ENCODE measurements at regions not wholly inside any gene's neighbourhood (a gene's known extent, or its start where the extent isn't known, plus 50 kb on each side); places are given as distances from the start of the nearest gene placed in this dataset.

GRCh38 chr16:82497139-82497538 lies 129.6 kb upstream of the CDH13 start:
- no peak for DNase-seq (ENCODE audit: low spot score)

- DNase-seq (ENCODE audit: low spot score) = no peak
These were observed 138.3 kb upstream of the CDH13 start for GRCh38 chr16:82488460-82488859.

- DNase-seq (ENCODE audit: low spot score) = no peak
These were observed 145.3 kb upstream of the CDH13 start for GRCh38 chr16:82481455-82481854.

- no peak for DNase-seq (ENCODE audit: low spot score)
These were observed 150.0 kb upstream of the CDH13 start for GRCh38 chr16:82476786-82477185.

GRCh38 chr16:82470620-82471152 lies 156.1 kb upstream of the CDH13 start:
- no peak for DNase-seq (ENCODE audit: low spot score)

- no peak for DNase-seq (ENCODE audit: low spot score)
These were observed 156.8 kb upstream of the CDH13 start for GRCh38 chr16:82470016-82470415.

GRCh38 chr16:82464187-82464586 lies 162.6 kb upstream of the CDH13 start:
- DNase-seq (ENCODE audit: low spot score) = no peak

GRCh38 chr16:82460766-82461165 lies 166.0 kb upstream of the CDH13 start:
- DNase-seq (ENCODE audit: low spot score) = no peak

- no peak for DNase-seq (ENCODE audit: low spot score)
These were observed 167.1 kb upstream of the CDH13 start for GRCh38 chr16:82459580-82460256.

GRCh38 chr16:82456683-82457082 lies 170.1 kb upstream of the CDH13 start:
- DNase-seq (ENCODE audit: low spot score) = no peak

GRCh38 chr16:82454566-82454965 lies 172.2 kb upstream of the CDH13 start:
- no peak for DNase-seq (ENCODE audit: low spot score)

GRCh38 chr16:82454152-82454551 lies 172.6 kb upstream of the CDH13 start:
- DNase-seq (ENCODE audit: low spot score) = no peak

- DNase-seq (ENCODE audit: low spot score) = no peak
These were observed 174.6 kb upstream of the CDH13 start for GRCh38 chr16:82452004-82452756.

- DNase-seq (ENCODE audit: low spot score) = no peak
These were observed 175.3 kb upstream of the CDH13 start for GRCh38 chr16:82451449-82451848.

GRCh38 chr16:82440336-82440735 lies 186.4 kb upstream of the CDH13 start:
- no peak for DNase-seq (ENCODE audit: low spot score)

GRCh38 chr16:82439678-82440293 lies 187.0 kb upstream of the CDH13 start:
- DNase-seq (ENCODE audit: low spot score) = no peak

- no peak for DNase-seq (ENCODE audit: low spot score)
These were observed 193.7 kb upstream of the CDH13 start for GRCh38 chr16:82433042-82433441.

GRCh38 chr16:82432261-82432660 lies 194.5 kb upstream of the CDH13 start:
- no peak for DNase-seq (ENCODE audit: low spot score)

- no peak for DNase-seq (ENCODE audit: low spot score)
These were observed 201.1 kb upstream of the CDH13 start for GRCh38 chr16:82425661-82426060.

- DNase-seq (ENCODE audit: low spot score) = no peak
These were observed 204.9 kb upstream of the CDH13 start for GRCh38 chr16:82421851-82422250.

- no peak for DNase-seq (ENCODE audit: low spot score)
These were observed 207.4 kb upstream of the CDH13 start for GRCh38 chr16:82419332-82419731.

- no peak for DNase-seq (ENCODE audit: low spot score)
These were observed 212.3 kb upstream of the CDH13 start for GRCh38 chr16:82414476-82414875.

- DNase-seq (ENCODE audit: low spot score) = no peak
These were observed 214.0 kb upstream of the CDH13 start for GRCh38 chr16:82412770-82413169.
